ENCODE measurements at regions not wholly inside any gene's neighbourhood (a gene's known extent, or its start where the extent isn't known, plus 50 kb on each side); places are given as distances from the start of the nearest gene placed in this dataset.

DNA sequence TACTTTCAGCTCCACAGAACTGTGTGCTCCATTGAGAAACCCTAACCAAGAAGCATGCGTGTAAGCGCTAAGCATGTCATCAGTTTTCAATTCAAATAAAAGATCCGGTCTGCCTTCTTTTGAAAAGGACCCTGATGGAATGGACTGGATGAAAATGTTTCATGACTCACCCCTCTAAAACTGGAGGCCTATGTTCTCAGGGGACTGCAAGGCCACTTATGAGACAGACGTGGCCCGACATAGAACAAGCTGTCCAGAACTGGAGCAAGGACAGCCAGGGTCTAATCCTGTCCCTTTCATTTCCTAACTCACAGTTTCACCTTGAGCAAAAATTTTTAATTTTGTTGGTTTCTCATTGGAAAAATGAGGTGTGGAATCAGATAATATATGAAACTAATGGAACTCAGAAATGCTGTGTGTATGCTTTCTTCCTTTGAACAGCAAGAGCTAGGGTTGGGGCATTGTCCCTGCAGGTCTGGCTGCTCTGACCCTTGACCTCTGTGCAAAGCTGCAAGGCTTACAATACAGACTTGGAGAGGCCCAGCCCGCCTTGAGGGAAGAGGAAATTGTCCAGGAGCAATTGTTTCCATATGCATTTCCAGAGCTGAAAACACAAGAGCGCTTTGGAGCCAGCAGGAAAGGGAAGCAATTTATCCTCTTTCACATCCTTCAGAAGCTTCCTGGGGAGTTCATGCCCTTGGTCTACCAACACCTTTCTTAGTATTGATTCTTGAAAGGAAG, 553.4 kb upstream of the KLF12 start:
- DNase-seq (ENCODE audit: extremely low read depth, low read depth), result no peak

DNA sequence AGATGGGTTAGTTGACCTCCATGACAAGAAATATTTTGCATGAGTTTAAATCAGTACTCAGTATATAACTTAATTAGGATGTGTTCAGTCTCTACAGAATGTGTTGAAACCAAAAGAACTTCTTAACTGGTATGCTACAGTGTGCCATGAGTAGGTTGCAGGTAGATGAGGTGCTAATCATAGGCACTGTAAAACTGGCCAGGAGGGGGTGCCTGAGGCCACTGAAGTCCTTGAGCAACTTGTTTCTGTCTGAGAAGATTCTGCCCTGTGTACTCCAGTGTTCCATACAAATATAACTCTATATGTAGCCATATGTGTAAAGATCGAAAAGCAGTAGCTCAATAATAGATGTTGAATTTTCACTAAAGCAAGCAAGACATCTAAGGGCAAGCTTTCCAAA, 549.2 kb upstream of the KLF12 start:
- no peak for DNase-seq (ENCODE audit: extremely low read depth, low read depth)
- TF ChIP-seq, protein P1, sequence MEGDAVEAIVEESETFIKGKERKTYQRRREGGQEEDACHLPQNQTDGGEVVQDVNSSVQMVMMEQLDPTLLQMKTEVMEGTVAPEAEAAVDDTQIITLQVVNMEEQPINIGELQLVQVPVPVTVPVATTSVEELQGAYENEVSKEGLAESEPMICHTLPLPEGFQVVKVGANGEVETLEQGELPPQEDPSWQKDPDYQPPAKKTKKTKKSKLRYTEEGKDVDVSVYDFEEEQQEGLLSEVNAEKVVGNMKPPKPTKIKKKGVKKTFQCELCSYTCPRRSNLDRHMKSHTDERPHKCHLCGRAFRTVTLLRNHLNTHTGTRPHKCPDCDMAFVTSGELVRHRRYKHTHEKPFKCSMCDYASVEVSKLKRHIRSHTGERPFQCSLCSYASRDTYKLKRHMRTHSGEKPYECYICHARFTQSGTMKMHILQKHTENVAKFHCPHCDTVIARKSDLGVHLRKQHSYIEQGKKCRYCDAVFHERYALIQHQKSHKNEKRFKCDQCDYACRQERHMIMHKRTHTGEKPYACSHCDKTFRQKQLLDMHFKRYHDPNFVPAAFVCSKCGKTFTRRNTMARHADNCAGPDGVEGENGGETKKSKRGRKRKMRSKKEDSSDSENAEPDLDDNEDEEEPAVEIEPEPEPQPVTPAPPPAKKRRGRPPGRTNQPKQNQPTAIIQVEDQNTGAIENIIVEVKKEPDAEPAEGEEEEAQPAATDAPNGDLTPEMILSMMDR (IDR thresholded peaks at IDR 0.05; ENCODE audit: low read depth, low read length), result no peak

More for the DNA sequence above, 553.4 kb upstream of the KLF12 start:
- TF ChIP-seq, protein P1 (IDR thresholded peaks at IDR 0.05; ENCODE audit: low read depth, low read length), result no peak

DNA sequence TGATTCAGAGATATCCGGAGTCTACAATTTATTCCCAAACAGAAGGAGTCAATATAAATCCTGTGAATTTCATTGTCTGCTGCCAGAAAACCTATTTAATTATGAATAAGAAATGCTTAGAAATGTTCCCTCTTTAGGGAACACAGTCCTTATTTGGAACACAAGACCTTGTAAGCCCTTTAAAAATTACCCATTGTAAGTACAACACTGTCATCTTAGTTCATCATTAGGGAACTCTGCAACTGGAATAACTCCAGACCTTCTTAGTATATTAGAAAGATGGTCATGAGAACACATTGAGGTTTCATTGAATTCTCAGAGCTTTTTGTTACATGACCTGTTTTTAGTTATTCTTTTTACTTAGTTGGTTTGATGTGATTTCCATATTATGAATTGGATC, 548.5 kb upstream of the KLF12 start:
- TF ChIP-seq, protein P1 (IDR thresholded peaks at IDR 0.05; ENCODE audit: low read depth, low read length), result no peak
- DNase-seq (ENCODE audit: extremely low read depth, low read depth), result no peak

DNA sequence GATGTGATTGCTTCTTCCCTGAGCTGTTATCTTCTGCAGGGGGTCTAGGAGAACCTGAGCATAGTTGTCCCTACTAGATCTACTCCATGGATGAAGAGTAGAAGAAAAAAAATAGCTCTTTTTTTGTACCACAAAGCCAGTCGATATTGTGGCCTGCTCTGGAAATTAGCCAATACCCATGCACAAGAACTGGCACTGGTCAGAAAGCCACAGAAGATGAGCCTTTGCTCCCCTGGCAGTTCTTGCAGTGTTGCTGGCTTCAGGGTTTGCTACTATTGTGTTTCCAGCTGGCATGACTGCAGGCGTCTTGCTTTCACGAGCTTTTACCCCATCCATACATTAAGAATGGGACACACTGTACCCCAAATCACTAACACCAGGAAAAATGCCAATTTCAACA, 547.7 kb upstream of the KLF12 start:
- no peak for DNase-seq (ENCODE audit: extremely low read depth, low read depth)
- TF ChIP-seq, protein P1 (IDR thresholded peaks at IDR 0.05; ENCODE audit: low read depth, low read length), result no peak

DNA sequence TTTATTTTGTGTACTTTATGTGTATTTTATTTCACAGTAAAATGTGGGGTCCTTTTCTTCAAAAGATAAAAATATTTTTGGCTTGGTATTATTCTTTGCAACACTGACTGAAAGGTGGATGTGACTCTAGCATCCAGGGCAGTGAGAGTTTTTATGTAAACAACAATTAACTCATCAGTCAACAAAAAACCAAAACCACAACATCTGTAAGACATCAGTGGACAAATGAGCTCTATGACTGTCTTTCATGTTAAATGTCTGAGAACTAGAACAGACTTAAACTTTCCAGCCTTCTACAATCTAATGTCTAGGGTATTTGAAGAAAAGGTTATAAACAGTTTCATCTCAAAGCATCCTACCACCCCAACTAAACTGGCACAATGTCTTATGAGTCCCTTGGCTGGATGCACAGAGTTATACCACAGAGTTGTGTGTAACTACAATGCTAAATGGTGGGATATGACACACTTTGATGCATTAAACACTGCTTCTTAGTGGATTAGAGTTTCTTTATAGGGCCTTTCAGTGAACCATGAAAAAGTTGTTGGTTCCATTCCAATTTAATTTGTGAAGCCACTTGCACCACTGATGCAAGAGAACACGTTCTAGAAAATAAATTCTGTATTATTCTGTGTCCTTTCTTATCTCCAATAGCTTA, 544.2 kb upstream of the KLF12 start:
- no peak for DNase-seq (ENCODE audit: extremely low read depth, low read depth)
- TF ChIP-seq, protein P1 (IDR thresholded peaks at IDR 0.05; ENCODE audit: low read depth, low read length), result no peak

DNA sequence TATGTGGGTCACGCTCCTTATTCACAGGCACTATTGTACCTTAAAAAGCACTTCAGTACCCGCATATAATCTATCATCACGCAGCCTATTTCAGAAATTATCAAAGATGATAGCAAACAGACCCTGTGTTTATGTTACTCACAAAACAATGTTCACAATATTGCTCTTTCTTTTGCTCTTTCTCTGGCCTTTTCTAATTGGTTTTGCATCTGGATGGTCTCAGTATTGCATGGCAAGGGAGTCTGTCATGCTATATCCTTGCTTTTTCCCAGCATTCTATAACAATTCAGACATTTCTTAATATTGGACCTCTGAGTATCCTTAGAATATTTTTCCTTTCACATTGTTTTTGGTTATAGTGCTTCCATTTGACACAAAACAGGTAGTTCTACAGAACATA, 541.8 kb upstream of the KLF12 start:
- TF ChIP-seq, protein P1 (IDR thresholded peaks at IDR 0.05; ENCODE audit: low read depth, low read length), result no peak
- DNase-seq (ENCODE audit: extremely low read depth, low read depth), result no peak

DNA sequence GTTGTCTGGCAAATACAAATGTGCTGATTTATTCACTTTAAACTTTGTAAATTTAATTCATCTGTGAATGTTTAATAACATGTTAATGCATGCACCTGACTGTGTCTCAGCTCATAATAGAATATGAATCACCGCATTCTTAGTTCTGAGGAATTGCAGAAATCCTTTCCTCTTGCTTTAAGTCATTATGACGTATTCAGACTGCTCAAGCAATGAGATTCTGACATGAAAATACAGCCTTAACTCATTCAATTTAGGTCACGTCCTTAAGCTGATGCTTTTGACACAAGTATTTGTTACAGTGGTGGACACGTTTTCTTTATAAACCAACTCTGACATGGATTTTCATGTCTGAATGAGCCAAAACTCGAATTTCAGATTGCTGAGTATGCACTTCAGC, 541.0 kb upstream of the KLF12 start:
- TF ChIP-seq, protein P1 (IDR thresholded peaks at IDR 0.05; ENCODE audit: low read depth, low read length), result no peak
- no peak for DNase-seq (ENCODE audit: extremely low read depth, low read depth)

Data from AG09319 (cell line).